NOMO-1 (cell line): ENCODE measurements at regions not wholly inside any gene's neighbourhood (a gene's known extent, or its start where the extent isn't known, plus 50 kb on each side); places are given as distances from the start of the nearest gene placed in this dataset.

Experiments used
- DNase-seq, 2 experiments: peaks; one replicate each; lab custom pipeline; 2025; ENCODE audit not compliant: unreplicated experiment in 2 of 2; lab: John Stamatoyannopoulos, UW

- DNase-seq: no peak
Measured at GRCh38 chr1:244219149-244219548, 168.1 kb downstream of the ZBTB18 start.

GRCh38 chr1:244219802-244220201 is 168.7 kb downstream of the ZBTB18 start:
- DNase-seq: no peak

- no peak for DNase-seq
Measured at GRCh38 chr1:244220410-244220809, 169.3 kb downstream of the ZBTB18 start.

GRCh38 chr1:244221991-244222390 is 170.9 kb downstream of the ZBTB18 start:
- DNase-seq: no peak

- peak; percentile 71 to 94 for DNase-seq
Measured at GRCh38 chr1:244224487-244225430, 173.7 kb downstream of the ZBTB18 start.

- DNase-seq: no peak
Measured at GRCh38 chr1:244226435-244226834, 175.4 kb downstream of the ZBTB18 start.

GRCh38 chr1:244230470-244230869 is 179.4 kb downstream of the ZBTB18 start:
- DNase-seq: no peak

GRCh38 chr1:244231193-244231571 is 180.1 kb downstream of the ZBTB18 start:
- DNase-seq: no peak

GRCh38 chr1:244231572-244232315 is 180.7 kb downstream of the ZBTB18 start:
- no peak for DNase-seq

GRCh38 chr1:244234009-244234643 is 183.0 kb downstream of the ZBTB18 start:
- DNase-seq: no peak

- no peak for DNase-seq
Measured at GRCh38 chr1:244235157-244235556, 184.1 kb downstream of the ZBTB18 start.

- no peak for DNase-seq
Measured at GRCh38 chr1:244236101-244236500, 185.0 kb downstream of the ZBTB18 start.

GRCh38 chr1:244236721-244237120 is 185.6 kb downstream of the ZBTB18 start:
- DNase-seq: no peak

GRCh38 chr1:244237445-244237844 is 186.4 kb downstream of the ZBTB18 start:
- DNase-seq: no peak

- DNase-seq: peak; percentile 8 to 23
Measured at GRCh38 chr1:244239261-244239770, 188.2 kb downstream of the ZBTB18 start.

GRCh38 chr1:244241438-244241837 is 190.4 kb downstream of the ZBTB18 start:
- DNase-seq: no peak

- DNase-seq: no peak
Measured at GRCh38 chr1:244242446-244242845, 191.4 kb downstream of the ZBTB18 start.

GRCh38 chr1:244246334-244246733 is 195.3 kb downstream of the ZBTB18 start:
- peak; percentile 38 to 47 for DNase-seq

GRCh38 chr1:244248426-244248825 is 197.3 kb downstream of the ZBTB18 start:
- DNase-seq: no peak

GRCh38 chr1:244252211-244252610 is 199.5 kb downstream of the ADSS2 start:
- no peak for DNase-seq

- peak; percentile 92 to 94 for DNase-seq
Measured at GRCh38 chr1:244254467-244254866, 197.2 kb downstream of the ADSS2 start.
